ENCODE measurements at regions not wholly inside any gene's neighbourhood (a gene's known extent, or its start where the extent isn't known, plus 50 kb on each side); places are given as distances from the start of the nearest gene placed in this dataset.

GRCh38 chr9:21657966-21658667 lies 144.3 kb upstream of the MTAP start:
- WGBS = 32% methylated on average over 2 of the region's 2 CpGs
- DNase-seq (ENCODE audit: low spot score) = no peak
- intact Hi-C loops (cut with DNase I) = no loop called here
- H3K27me3 ChIP-seq (replicated peaks; ENCODE audit: insufficient read depth) = no peaks in the 10 kb centered on the region
- no peaks in the 10 kb centered on the region for H3K4me1 ChIP-seq (replicated peaks)
- H3K9me3 ChIP-seq = no peaks in the 10 kb centered on the region
- no peak overlapping the region for H3K27ac ChIP-seq
- no peaks in the 10 kb centered on the region for H3K36me3 ChIP-seq
- no peak for TF ChIP-seq POLR2AphosphoS5 (IDR thresholded peaks at IDR 0.05)
- no peak for TF ChIP-seq CTCF (IDR thresholded peaks at IDR 0.05)
- no peak for TF ChIP-seq POLR2A (IDR thresholded peaks at IDR 0.05)
- H3K4me3 ChIP-seq = no peak overlapping the region

GRCh38 chr9:21660976-21661375 lies 141.5 kb upstream of the MTAP start:
- H3K4me3 ChIP-seq = no peak overlapping the region
- no peaks in the 10 kb centered on the region for H3K27me3 ChIP-seq (replicated peaks; ENCODE audit: insufficient read depth)
- TF ChIP-seq CTCF (IDR thresholded peaks at IDR 0.05) = no peak
- TF ChIP-seq POLR2AphosphoS5 (IDR thresholded peaks at IDR 0.05) = no peak
- TF ChIP-seq POLR2A (IDR thresholded peaks at IDR 0.05) = no peak
- H3K36me3 ChIP-seq = no peaks in the 10 kb centered on the region
- no peaks in the 10 kb centered on the region for H3K4me1 ChIP-seq (replicated peaks)
- H3K9me3 ChIP-seq = no peaks in the 10 kb centered on the region
- no peak for DNase-seq (ENCODE audit: low spot score)
- H3K27ac ChIP-seq = no peak overlapping the region
- intact Hi-C loops (cut with DNase I) = no loop called here

- Histone ChIP-seq H3K4me1 (replicated peaks) (no peaks in the 10 kb centered on the region), H3K4me3 (no peak overlapping the region), H3K9me3 (no peaks in the 10 kb centered on the region), H3K27me3 (replicated peaks; ENCODE audit: insufficient read depth) (no peaks in the 10 kb centered on the region), H3K36me3 (no peaks in the 10 kb centered on the region), H3K27ac (no peak overlapping the region)
- intact Hi-C loops (cut with DNase I) = no loop called here
- no peak for DNase-seq (ENCODE audit: low spot score)
- no peak for TF ChIP-seq CTCF (IDR thresholded peaks at IDR 0.05)
- TF ChIP-seq POLR2AphosphoS5 (IDR thresholded peaks at IDR 0.05) = no peak
- no peak for TF ChIP-seq POLR2A (IDR thresholded peaks at IDR 0.05)
Observed at GRCh38 chr9:21661626-21662025, 140.8 kb upstream of the MTAP start.

- Histone ChIP-seq H3K9me3 (no peaks in the 10 kb centered on the region), H3K4me3 (no peak overlapping the region), H3K4me1 (replicated peaks) (no peaks in the 10 kb centered on the region), H3K27ac (no peak overlapping the region), H3K27me3 (replicated peaks; ENCODE audit: insufficient read depth) (no peaks in the 10 kb centered on the region), H3K36me3 (no peaks in the 10 kb centered on the region)
- DNase-seq (ENCODE audit: low spot score) = no peak
- no peak for TF ChIP-seq POLR2AphosphoS5 (IDR thresholded peaks at IDR 0.05)
- intact Hi-C loops (cut with DNase I) = no loop called here
- 16% methylated on average over 3 of the region's 3 CpGs for WGBS
Observed at GRCh38 chr9:21668516-21668915, 133.9 kb upstream of the MTAP start.

- Histone ChIP-seq H3K36me3 (no peaks in the 10 kb centered on the region), H3K27ac (no peak overlapping the region), H3K4me1 (replicated peaks) (no peaks in the 10 kb centered on the region), H3K4me3 (no peak overlapping the region), H3K9me3 (no peaks in the 10 kb centered on the region), H3K27me3 (replicated peaks; ENCODE audit: insufficient read depth) (no peaks in the 10 kb centered on the region)
- TF ChIP-seq POLR2AphosphoS5 (IDR thresholded peaks at IDR 0.05) (no peak), CTCF (IDR thresholded peaks at IDR 0.05) (no peak), POLR2A (IDR thresholded peaks at IDR 0.05) (no peak)
- WGBS = 72% methylated on average over 3 of the region's 3 CpGs
- intact Hi-C loops (cut with DNase I) = no loop called here
- DNase-seq (ENCODE audit: low spot score) = no peak
Observed at GRCh38 chr9:21669701-21670100, 132.7 kb upstream of the MTAP start.
